ENCODE measurements at regions not wholly inside any gene's neighbourhood (a gene's known extent, or its start where the extent isn't known, plus 50 kb on each side); places are given as distances from the start of the nearest gene placed in this dataset.
"Not testable (repeated sequence)": the region's sequence is repeated elsewhere in the genome, so short reads cannot be mapped to it uniquely, and the experiment has no call there.

DNA sequence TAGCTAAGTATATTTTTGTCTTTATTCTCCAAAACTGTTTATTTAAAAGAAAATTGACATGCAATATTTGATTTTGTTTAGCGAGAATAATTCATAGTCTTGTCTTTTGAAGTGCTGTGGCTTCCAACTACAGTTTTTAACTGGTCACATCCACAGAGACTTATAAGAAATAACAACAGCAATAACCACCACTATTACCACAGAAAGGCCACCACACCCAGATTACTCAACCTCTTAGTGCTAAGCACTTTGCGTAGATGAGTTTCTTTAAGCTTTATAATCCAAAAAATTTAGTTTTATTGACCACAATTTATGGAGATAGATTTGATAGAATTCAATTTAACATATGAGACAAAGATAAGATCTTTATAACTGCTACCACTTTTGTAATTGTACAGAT, 468.4 kb upstream of the UBE2E2 start:
- Histone ChIP-seq H3K4me3 (no peak overlapping the region), H3K4me1 (ENCODE audit: low read depth) (peaks cover 7% of the 10 kb centered on the region), H3K36me3 (ENCODE audit: low read depth) (no peaks in the 10 kb centered on the region), H3K9me3 (no peaks in the 10 kb centered on the region)
- intact Hi-C loops (cut with DNase I, micrococcal nuclease) = loop anchor here in 1 of 2 donors (10.0 kb wide), 1 partner anchor 150 kb away; no protein-coding TSS in a partner anchor
- peak in 1 of 3 donors; percentile 6 for DNase-seq
- no peak for TF ChIP-seq CTCF (IDR thresholded peaks at IDR 0.05)
- ATAC-seq = peak; percentile 62

DNA sequence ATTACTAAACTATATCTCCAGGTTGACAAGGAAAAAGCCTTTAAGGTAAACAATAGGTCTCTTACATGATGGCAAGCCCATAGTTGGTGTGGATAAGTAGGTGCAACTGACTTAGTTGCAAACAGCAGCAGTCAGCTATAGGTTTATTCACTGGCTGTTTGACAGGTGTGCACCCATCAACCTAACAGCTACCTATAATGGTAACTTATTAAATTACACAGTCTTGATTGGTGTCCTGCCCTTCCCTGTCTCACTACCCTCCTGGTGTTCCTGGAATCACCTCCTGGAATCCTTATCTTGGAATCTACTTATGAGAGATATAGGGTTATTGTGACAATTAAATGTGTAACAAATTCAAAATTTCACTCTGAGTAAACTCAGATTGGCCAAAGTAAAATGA, 467.8 kb upstream of the UBE2E2 start:
- DNase-seq (peak in 1 of 3 donors; percentile 44), ATAC-seq (peak; percentile 93)
- H3K4me1 ChIP-seq (ENCODE audit: low read depth) = peaks cover 7% of the 10 kb centered on the region
- H3K36me3 ChIP-seq (ENCODE audit: low read depth) = no peaks in the 10 kb centered on the region
- H3K9me3 ChIP-seq = no peaks in the 10 kb centered on the region
- H3K4me3 ChIP-seq = no peak overlapping the region
- TF ChIP-seq CTCF (IDR thresholded peaks at IDR 0.05) = no peak
- intact Hi-C loops (cut with DNase I, micrococcal nuclease) = loop anchor here in 1 of 2 donors (10.0 kb wide), 1 partner anchor 149 kb away; no protein-coding TSS in a partner anchor

DNA sequence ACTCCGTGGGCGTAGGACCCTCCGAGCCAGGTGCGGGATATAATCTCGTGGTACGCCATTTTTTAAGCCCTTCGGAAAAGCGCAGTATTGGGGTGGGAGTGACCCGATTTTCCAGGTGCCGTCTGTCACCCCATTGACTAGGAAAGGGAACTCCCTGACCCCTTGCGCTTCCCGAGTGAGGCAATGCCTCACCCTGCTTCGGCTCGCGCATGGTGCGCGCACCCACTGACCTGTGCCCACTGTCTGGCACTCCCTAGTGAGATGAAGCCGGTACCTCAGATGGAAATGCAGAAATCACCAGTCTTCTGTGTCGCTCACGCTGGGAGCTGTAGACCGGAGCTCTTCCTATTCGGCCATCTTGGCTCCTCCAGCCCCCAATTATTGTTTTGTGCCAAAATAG, 459.7 kb upstream of the UBE2E2 start:
- ATAC-seq; H3K36me3 ChIP-seq (ENCODE audit: low read depth); H3K4me3 ChIP-seq; intact Hi-C loops (cut with DNase I, micrococcal nuclease); H3K4me1 ChIP-seq (ENCODE audit: low read depth); H3K9me3 ChIP-seq: not testable (repeated sequence)
- peak; percentile 9 to 59 (median 46) for DNase-seq

DNA sequence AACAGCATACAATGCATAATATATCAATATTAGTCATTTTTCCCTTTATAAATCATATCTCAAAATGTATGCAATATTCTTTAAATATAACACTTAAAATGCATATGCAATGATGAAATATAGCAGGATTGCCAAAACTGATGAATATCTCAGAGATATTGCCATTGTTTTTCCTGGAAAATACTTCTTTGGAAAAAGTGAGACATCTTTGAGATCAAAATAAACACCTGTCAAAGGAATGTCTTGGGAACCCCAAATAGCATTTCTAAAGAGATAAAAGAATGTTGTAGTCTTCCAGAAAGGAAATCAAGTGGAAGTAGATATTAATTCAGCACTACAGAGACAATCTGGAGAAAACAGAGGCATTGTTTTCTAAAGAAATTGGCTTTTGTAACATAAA, 457.8 kb upstream of the UBE2E2 start:
- TF ChIP-seq CTCF (IDR thresholded peaks at IDR 0.05) = no peak
- DNase-seq = no peak
- Histone ChIP-seq H3K4me3 (no peak overlapping the region), H3K9me3 (no peaks in the 10 kb centered on the region), H3K36me3 (ENCODE audit: low read depth) (no peaks in the 10 kb centered on the region), H3K4me1 (ENCODE audit: low read depth) (no peaks in the 10 kb centered on the region)
- intact Hi-C loops (cut with DNase I, micrococcal nuclease) = no loop called here
- no peak for ATAC-seq

DNA sequence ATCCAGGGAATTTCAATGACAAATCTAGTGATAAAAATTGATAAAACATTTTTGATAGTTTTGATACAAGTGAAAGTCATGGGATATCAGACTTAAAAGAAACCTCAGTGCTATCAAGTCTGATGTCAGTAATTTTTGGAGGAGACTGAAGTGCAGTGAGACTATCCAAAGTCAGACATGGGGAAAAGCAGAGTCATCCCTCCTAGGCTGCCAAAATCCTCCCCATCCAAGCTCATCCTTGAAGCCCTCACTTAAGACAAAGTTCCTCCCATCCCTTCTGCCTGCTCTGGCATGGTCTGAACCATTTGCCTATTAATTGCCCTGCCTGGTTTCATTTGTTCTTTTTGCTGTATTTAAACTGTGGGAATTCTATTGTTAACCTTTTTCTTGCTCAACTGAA, 456.9 kb upstream of the UBE2E2 start:
- no peak for TF ChIP-seq CTCF (IDR thresholded peaks at IDR 0.05)
- ATAC-seq (no peak), DNase-seq (no peak)
- H3K4me3 ChIP-seq = no peak overlapping the region
- no peaks in the 10 kb centered on the region for H3K9me3 ChIP-seq
- intact Hi-C loops (cut with DNase I, micrococcal nuclease) = no loop called here
- H3K36me3 ChIP-seq (ENCODE audit: low read depth) = no peaks in the 10 kb centered on the region
- no peaks in the 10 kb centered on the region for H3K4me1 ChIP-seq (ENCODE audit: low read depth)

GRCh38 chr3:22748453-22749045, 454.6 kb upstream of the UBE2E2 start:
- no peak for TF ChIP-seq CTCF (IDR thresholded peaks at IDR 0.05)
- Histone ChIP-seq H3K36me3 (ENCODE audit: low read depth) (no peaks in the 10 kb centered on the region), H3K4me3 (no peak overlapping the region), H3K9me3 (no peaks in the 10 kb centered on the region), H3K4me1 (ENCODE audit: low read depth) (no peaks in the 10 kb centered on the region)
- ATAC-seq (no peak), DNase-seq (no peak)
- intact Hi-C loops (cut with DNase I, micrococcal nuclease) = no loop called here

Data from mucosa of descending colon (tissue), 3 donors.